KMS-11 (cell line): ENCODE measurements at regions not wholly inside any gene's neighbourhood (a gene's known extent, or its start where the extent isn't known, plus 50 kb on each side); places are given as distances from the start of the nearest gene placed in this dataset.

ENCODE experiments used
- H2AFZ ChIP-seq: fragments of 200-600 bp; sonication (generic); 2 replicates; pipeline ENCODE4 v1.6.1; 2016; ENCODE audit warnings: antibody characterized with exemption, mixed run types, low read depth
- H3K27ac ChIP-seq: fragments of 200-600 bp; sonication (generic); 2 replicates; pipeline ENCODE4 v1.6.1; 2016; ENCODE audit warnings: mild to moderate bottlenecking, mixed run types
- H3K27me3 ChIP-seq: fragments of 200-600 bp; sonication (generic); 2 replicates; pipeline ENCODE4 v1.6.1; 2017; ENCODE audit warnings: mild to moderate bottlenecking, low read depth, mixed run types, moderate library complexity; ENCODE audit not compliant: insufficient read depth
- H3K36me3 ChIP-seq: fragments of 200-600 bp; sonication (generic); 2 replicates; pipeline ENCODE4 v1.6.1; 2017; ENCODE audit warnings: mild to moderate bottlenecking, mixed run types; ENCODE audit not compliant: insufficient read depth
- H3K4me1 ChIP-seq: fragments of 200-600 bp; sonication (generic); 2 replicates; pipeline ENCODE4 v1.6.1; 2016; ENCODE audit warnings: mild to moderate bottlenecking, low read depth, mixed run types; ENCODE audit not compliant: poor library complexity, severe bottlenecking
- H3K4me2 ChIP-seq: fragments of 200-600 bp; sonication (generic); 2 replicates; pipeline ENCODE4 v1.7.0; 2016; ENCODE audit warnings: mild to moderate bottlenecking, mixed run types
- H3K4me3 ChIP-seq: fragments of 200-600 bp; sonication (generic); IDR thresholded peaks from 2 replicates; pipeline ENCODE4 v1.6.1; 2017; ENCODE audit warnings: low read depth, low read length, mixed read lengths; ENCODE audit not compliant: insufficient read depth
- H3K79me2 ChIP-seq: fragments of 200-600 bp; sonication (generic); 2 replicates; pipeline ENCODE4 v1.6.1; 2016; ENCODE audit warnings: low read depth, mixed run types; ENCODE audit not compliant: insufficient read depth
- H3K9ac ChIP-seq: fragments of 200-600 bp; sonication (generic); 2 replicates; pipeline ENCODE4 v1.6.1; 2016; ENCODE audit warnings: mild to moderate bottlenecking, mixed run types
- H4K20me1 ChIP-seq: fragments of 200-600 bp; sonication (generic); 2 replicates; pipeline ENCODE4 v1.6.1; 2016; ENCODE audit warnings: mild to moderate bottlenecking, mixed run types; ENCODE audit not compliant: insufficient read depth
- CTCF ChIP-seq: fragments of 200-600 bp; sonication (generic); conservative IDR thresholded peaks from 2 replicates; pipeline ENCODE4 v1.6.1; 2017; ENCODE audit warnings: low read depth, mild to moderate bottlenecking, antibody characterized with exemption, low read length, moderate library complexity, mixed read lengths

GRCh38 chr5:158477214-158477613 lies 618.3 kb upstream of the CLINT1 start:
- H3K27me3 ChIP-seq, result no peaks in the 10 kb centered on the region
- no peak overlapping the region for H3K27ac ChIP-seq
- TF ChIP-seq CTCF, result no peak
- no peak overlapping the region for H3K4me2 ChIP-seq
- no peak overlapping the region for H2AFZ ChIP-seq
- H3K9ac ChIP-seq, result no peak overlapping the region
- H3K4me1 ChIP-seq, result no peaks in the 10 kb centered on the region
- H3K36me3 ChIP-seq, result no peaks in the 10 kb centered on the region
- no peaks in the 10 kb centered on the region for H3K79me2 ChIP-seq
- no peaks in the 10 kb centered on the region for H4K20me1 ChIP-seq
- no peak overlapping the region for H3K4me3 ChIP-seq

GRCh38 chr5:158473016-158473635 lies 614.2 kb upstream of the CLINT1 start:
- Histone ChIP-seq H3K79me2 (no peaks in the 10 kb centered on the region), H3K4me3 (no peak overlapping the region), H3K4me2 (no peak overlapping the region), H3K4me1 (no peaks in the 10 kb centered on the region), H3K27me3 (no peaks in the 10 kb centered on the region), H4K20me1 (no peaks in the 10 kb centered on the region), H3K36me3 (no peaks in the 10 kb centered on the region), H3K27ac (no peak overlapping the region), H2AFZ (no peak overlapping the region), H3K9ac (no peak overlapping the region)
- TF ChIP-seq CTCF, result no peak

GRCh38 chr5:158471535-158471924 lies 612.6 kb upstream of the CLINT1 start:
- no peaks in the 10 kb centered on the region for H3K4me1 ChIP-seq

GRCh38 chr5:158470764-158471534 lies 612.0 kb upstream of the CLINT1 start:
- Histone ChIP-seq H3K27ac (no peak overlapping the region), H4K20me1 (no peaks in the 10 kb centered on the region)

More at GRCh38 chr5:158471535-158471924, 612.6 kb upstream of the CLINT1 start:
- no peak overlapping the region for H3K4me3 ChIP-seq
- no peaks in the 10 kb centered on the region for H3K27me3 ChIP-seq
- H3K79me2 ChIP-seq, result no peaks in the 10 kb centered on the region
- no peaks in the 10 kb centered on the region for H3K36me3 ChIP-seq
- no peak overlapping the region for H3K27ac ChIP-seq
- no peak overlapping the region for H3K9ac ChIP-seq
- no peak for TF ChIP-seq CTCF
- no peak overlapping the region for H2AFZ ChIP-seq
- no peak overlapping the region for H3K4me2 ChIP-seq
- H4K20me1 ChIP-seq, result no peaks in the 10 kb centered on the region

More at GRCh38 chr5:158470764-158471534, 612.0 kb upstream of the CLINT1 start:
- no peak for TF ChIP-seq CTCF
- H3K4me1 ChIP-seq, result no peaks in the 10 kb centered on the region
- H3K79me2 ChIP-seq, result no peaks in the 10 kb centered on the region
- no peaks in the 10 kb centered on the region for H3K27me3 ChIP-seq
- H3K9ac ChIP-seq, result no peak overlapping the region
- no peaks in the 10 kb centered on the region for H3K36me3 ChIP-seq
- H3K4me2 ChIP-seq, result no peak overlapping the region
- H3K4me3 ChIP-seq, result no peak overlapping the region
- no peak overlapping the region for H2AFZ ChIP-seq
